HEK293T (cell line): ENCODE measurements at regions not wholly inside any gene's neighbourhood (a gene's known extent, or its start where the extent isn't known, plus 50 kb on each side); places are given as distances from the start of the nearest gene placed in this dataset.

Experiments
- CTCF ChIA-PET: fragments of 350-600 bp; formaldehyde crosslinking; extraction: SDS; loops from one replicate; lab custom pipeline; 2021; ENCODE audit warnings: antibody characterized with exemption, inconsistent platforms; lab: Yijun Ruan, JAX
- POLR2A ChIA-PET: fragments of 350-600 bp; formaldehyde crosslinking; extraction: SDS; loops from one replicate; lab custom pipeline; 2020; ENCODE audit warnings: antibody characterized with exemption, inconsistent platforms; lab: Yijun Ruan, JAX
- DNase-seq: peaks from one replicate; pipeline ENCODE4 v3.0.0; 2012; ENCODE audit warnings: mixed read lengths; ENCODE audit errors: extremely low spot score
- ARNT ChIP-seq: fragments of 450-650 bp; IDR thresholded peaks from 2 replicates; pipeline ENCODE4 v1.6.1; 2017; ENCODE audit warnings: mild to moderate bottlenecking
- BHLHE40 ChIP-seq: fragments of 450-650 bp; IDR thresholded peaks from 2 replicates; pipeline ENCODE4 v1.6.1; 2016; ENCODE audit warnings: mild to moderate bottlenecking, moderate library complexity, borderline replicate concordance
- CTBP1 ChIP-seq: fragments of 450-650 bp; IDR thresholded peaks from 2 replicates; pipeline ENCODE4 v1.6.1; 2016; ENCODE audit warnings: borderline replicate concordance
- ELF4 ChIP-seq: fragments of 450-650 bp; IDR thresholded peaks from 2 replicates; pipeline ENCODE4 v1.6.1; 2017; ENCODE audit warnings: antibody characterized with exemption
- FOXA1 ChIP-seq: fragments of 450-650 bp; IDR thresholded peaks from 2 replicates; pipeline ENCODE4 v1.6.1; 2016; ENCODE audit warnings: mild to moderate bottlenecking
- FOXK2 ChIP-seq: fragments of 450-650 bp; IDR thresholded peaks from 2 replicates; pipeline ENCODE4 v1.6.1; 2016; ENCODE audit warnings: mild to moderate bottlenecking
- FOXM1 ChIP-seq: fragments of 450-650 bp; IDR thresholded peaks from 2 replicates; pipeline ENCODE4 v1.6.1; 2017; ENCODE audit warnings: mild to moderate bottlenecking, borderline replicate concordance
- HDGF ChIP-seq: fragments of 450-650 bp; IDR thresholded peaks from 2 replicates; pipeline ENCODE4 v1.6.1; 2017; ENCODE audit warnings: antibody characterized with exemption, borderline replicate concordance
- L3MBTL2 ChIP-seq: fragments of 450-650 bp; conservative IDR thresholded peaks from 2 replicates; pipeline ENCODE4 v1.6.1; 2016; ENCODE audit warnings: mild to moderate bottlenecking
- LEF1 ChIP-seq: fragments of 450-650 bp; IDR thresholded peaks from 2 replicates; pipeline ENCODE4 v1.6.1; 2017; ENCODE audit warnings: mild to moderate bottlenecking, borderline replicate concordance
- NFRKB ChIP-seq: fragments of 450-650 bp; IDR thresholded peaks from 2 replicates; pipeline ENCODE4 v1.6.1; 2016; ENCODE audit warnings: mild to moderate bottlenecking, moderate library complexity
- SP1 ChIP-seq: fragments of 450-650 bp; IDR thresholded peaks from 2 replicates; pipeline ENCODE4 v1.6.1; 2017
- SUZ12 ChIP-seq: fragments of 450-650 bp; IDR thresholded peaks from 2 replicates; pipeline ENCODE4 v1.6.1; 2016; ENCODE audit warnings: mild to moderate bottlenecking
- TARDBP ChIP-seq: fragments of 450-650 bp; IDR thresholded peaks from 2 replicates; pipeline ENCODE4 v1.6.1; 2016
- ZNF384 ChIP-seq: fragments of 450-650 bp; IDR thresholded peaks from 2 replicates; pipeline ENCODE4 v1.6.1; 2016
- TF ChIP-seq, protein P1 (sequence below): fragments of 450-650 bp; IDR thresholded peaks from 2 replicates; pipeline ENCODE4 v1.6.1; 2016

DNA sequence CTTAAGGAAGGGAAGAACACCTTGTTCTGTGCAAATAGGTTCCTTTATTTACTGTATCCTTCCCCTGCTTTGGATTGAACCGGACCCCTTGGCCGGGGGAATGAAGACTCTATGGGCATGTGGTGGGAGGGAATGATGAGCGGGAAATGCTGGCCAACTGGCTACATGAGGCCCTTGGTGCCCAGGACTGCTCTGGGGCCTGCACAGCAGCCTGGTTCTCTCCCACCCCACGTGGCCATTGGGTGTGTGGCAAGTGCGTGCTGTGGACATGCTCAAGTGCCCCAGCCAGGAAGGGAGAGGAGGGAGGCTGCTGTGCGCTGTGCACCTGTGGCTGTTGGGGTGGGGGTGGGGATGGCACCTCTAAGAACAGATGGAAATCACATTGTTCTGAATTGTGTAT is 917.0 kb upstream of the GHITM start:
- CTCF ChIA-PET = no interaction called here
- DNase-seq = no peak
- no peak for TF ChIP-seq LEF1
- TF ChIP-seq ARNT = no peak
- TF ChIP-seq TARDBP = no peak
- TF ChIP-seq BHLHE40 = no peak
- TF ChIP-seq FOXA1 = no peak
- no peak for TF ChIP-seq ELF4
- no peak for TF ChIP-seq FOXM1
- no peak for TF ChIP-seq CTBP1
- no peak for TF ChIP-seq NFRKB
- no peak for TF ChIP-seq HDGF
- TF ChIP-seq ZNF384 = no peak
- TF ChIP-seq FOXK2 = no peak
- TF ChIP-seq SP1 = no peak
- TF ChIP-seq SUZ12 = no peak
- TF ChIP-seq, protein P1, sequence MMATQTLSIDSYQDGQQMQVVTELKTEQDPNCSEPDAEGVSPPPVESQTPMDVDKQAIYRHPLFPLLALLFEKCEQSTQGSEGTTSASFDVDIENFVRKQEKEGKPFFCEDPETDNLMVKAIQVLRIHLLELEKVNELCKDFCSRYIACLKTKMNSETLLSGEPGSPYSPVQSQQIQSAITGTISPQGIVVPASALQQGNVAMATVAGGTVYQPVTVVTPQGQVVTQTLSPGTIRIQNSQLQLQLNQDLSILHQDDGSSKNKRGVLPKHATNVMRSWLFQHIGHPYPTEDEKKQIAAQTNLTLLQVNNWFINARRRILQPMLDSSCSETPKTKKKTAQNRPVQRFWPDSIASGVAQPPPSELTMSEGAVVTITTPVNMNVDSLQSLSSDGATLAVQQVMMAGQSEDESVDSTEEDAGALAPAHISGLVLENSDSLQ = no peak
- TF ChIP-seq L3MBTL2 = no peak
- POLR2A ChIA-PET = no interaction called here

DNA sequence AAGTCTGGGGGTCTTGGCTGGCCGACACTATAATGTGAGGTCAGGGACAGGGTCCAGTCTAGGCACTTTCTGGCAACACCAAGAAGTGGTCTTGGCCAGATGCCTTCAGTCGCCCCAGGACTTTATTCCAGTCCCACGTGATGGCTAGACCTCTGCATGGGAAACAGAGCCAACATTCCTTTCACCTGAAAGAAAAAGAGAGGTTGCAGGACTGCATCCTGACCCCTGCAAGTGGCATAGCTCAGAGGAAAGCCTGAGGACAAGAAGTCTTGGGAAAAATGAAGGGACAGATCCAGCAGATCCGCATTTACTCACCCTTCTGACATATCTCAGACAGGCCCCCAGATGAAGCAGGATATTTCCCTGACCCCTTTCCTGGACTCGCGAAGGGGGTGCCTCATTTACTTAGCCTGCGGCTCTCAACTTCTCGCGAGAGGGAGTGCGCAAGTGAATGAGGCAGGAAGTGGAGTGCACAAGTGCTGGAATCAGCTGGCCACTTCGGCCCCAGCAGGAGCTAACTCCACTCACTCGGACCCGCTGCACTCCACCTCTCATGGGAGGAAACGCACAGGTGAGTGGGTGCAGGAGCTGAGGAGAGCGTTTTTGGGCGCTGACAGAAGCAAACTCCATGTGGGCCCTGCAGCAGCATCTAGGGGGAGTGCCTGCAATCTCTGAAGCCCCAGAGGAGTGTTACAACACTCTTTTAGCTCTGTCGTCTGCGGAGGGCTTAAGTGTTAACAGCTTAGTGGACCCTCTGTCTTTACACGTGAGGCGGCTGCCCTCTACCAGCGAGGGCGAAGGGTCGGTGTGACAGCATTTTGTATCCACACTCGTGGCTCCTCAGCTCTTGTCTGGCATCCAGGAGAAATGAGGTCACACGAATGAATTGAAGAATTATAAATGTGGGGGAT is 916.2 kb upstream of the GHITM start:
- TF ChIP-seq L3MBTL2 (no peak), CTBP1 (no peak), FOXM1 (no peak), ZNF384 (no peak), SP1 (no peak), SUZ12 (no peak), FOXK2 (no peak), TARDBP (no peak), FOXA1 (no peak), NFRKB (no peak), BHLHE40 (no peak), HDGF (no peak)
- TF ChIP-seq, protein P1 = no peak
- CTCF ChIA-PET = no interaction called here
- no peak for DNase-seq
- POLR2A ChIA-PET = no interaction called here

DNA sequence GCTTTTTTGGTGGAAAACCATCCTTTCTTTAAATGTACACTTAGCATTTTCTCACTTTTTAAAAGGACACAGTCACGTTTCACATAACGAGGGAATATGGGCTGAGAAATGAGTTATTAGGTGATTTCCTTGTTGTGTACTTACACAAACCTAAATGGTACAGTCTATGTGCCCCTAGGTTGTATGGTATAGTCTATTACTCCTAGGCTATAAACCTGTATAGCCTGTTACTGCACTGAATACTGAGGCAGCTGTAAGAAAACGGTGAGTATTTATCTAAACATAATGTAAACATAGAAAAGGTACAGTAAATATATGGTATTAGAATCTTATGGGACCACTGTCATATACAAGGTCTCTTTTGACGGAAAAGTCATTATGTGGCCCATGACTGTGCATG is 913.5 kb upstream of the GHITM start:
- ChIA-PET POLR2A (no interaction called here), CTCF (no interaction called here)
- TF ChIP-seq FOXM1 = no peak
- no peak for TF ChIP-seq NFRKB
- no peak for TF ChIP-seq CTBP1
- no peak for TF ChIP-seq LEF1
- no peak for TF ChIP-seq FOXK2
- no peak for TF ChIP-seq SP1
- TF ChIP-seq SUZ12 = no peak
- no peak for TF ChIP-seq ELF4
- TF ChIP-seq FOXA1 = no peak
- TF ChIP-seq TARDBP = no peak
- no peak for TF ChIP-seq HDGF
- no peak for TF ChIP-seq L3MBTL2
- TF ChIP-seq ZNF384 = no peak
- no peak for TF ChIP-seq ARNT
- TF ChIP-seq BHLHE40 = no peak
- no peak for DNase-seq

DNA sequence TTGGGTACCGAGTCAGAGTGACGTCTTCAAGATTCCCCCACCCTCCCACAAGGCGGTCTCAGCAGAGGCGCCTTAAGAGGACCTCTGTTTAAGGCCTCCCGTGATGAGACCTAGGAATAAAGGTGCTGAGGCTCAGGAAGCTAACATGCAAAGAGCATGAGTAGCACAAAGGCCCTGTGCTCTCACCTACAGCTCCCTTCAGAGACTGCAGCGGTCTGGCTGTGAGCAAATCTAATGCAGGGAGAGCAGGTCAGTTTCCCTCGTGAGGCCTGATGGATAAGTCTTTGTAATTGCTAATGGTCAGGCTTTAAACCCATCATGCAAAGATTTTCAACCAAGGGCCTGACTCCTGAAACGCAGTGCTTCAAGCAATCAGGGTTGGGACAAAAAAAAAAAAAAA is 909.3 kb upstream of the GHITM start:
- ChIA-PET CTCF (no interaction called here), POLR2A (no interaction called here)
- no peak for TF ChIP-seq L3MBTL2
- TF ChIP-seq CTBP1 = no peak
- TF ChIP-seq SUZ12 = no peak

GRCh38 chr10:83233691-83234090 is 905.6 kb upstream of the GHITM start:
- CTCF ChIA-PET = no interaction called here
- DNase-seq = no peak
- no peak for TF ChIP-seq ARNT
- TF ChIP-seq CTBP1 = no peak
- TF ChIP-seq TARDBP = no peak
- TF ChIP-seq FOXA1 = no peak
- no peak for TF ChIP-seq SP1
- no peak for TF ChIP-seq BHLHE40
- TF ChIP-seq, protein P1 = no peak
- TF ChIP-seq NFRKB = no peak
- no peak for TF ChIP-seq FOXK2
- TF ChIP-seq L3MBTL2 = no peak
- no peak for TF ChIP-seq LEF1
- POLR2A ChIA-PET = no interaction called here

More for the DNA sequence above, 909.3 kb upstream of the GHITM start:
- DNase-seq = no peak

- TF ChIP-seq ARNT (no peak), FOXM1 (no peak), SP1 (no peak), LEF1 (no peak), NFRKB (no peak), HDGF (no peak), L3MBTL2 (no peak), FOXK2 (no peak), FOXA1 (no peak), SUZ12 (no peak), ZNF384 (no peak), CTBP1 (no peak), ELF4 (no peak), TARDBP (no peak), BHLHE40 (no peak)
- TF ChIP-seq, protein P1 = no peak
- POLR2A ChIA-PET = no interaction called here
- no peak for DNase-seq
- CTCF ChIA-PET = no interaction called here
Observed at GRCh38 chr10:83248106-83248631, 891.1 kb upstream of the GHITM start.
